GM12865 (cell line): ENCODE measurements at regions not wholly inside any gene's neighbourhood (a gene's known extent, or its start where the extent isn't known, plus 50 kb on each side); places are given as distances from the start of the nearest gene placed in this dataset.

Experiments used
- DNase-seq: peaks from one replicate; pipeline ENCODE4 v3.0.0; 2010; ENCODE audit warnings: low read depth
- H3K4me3 ChIP-seq: 2 replicates; pipeline ENCODE4 v1.5.1; 2011; ENCODE audit warnings: mild to moderate bottlenecking, low read depth, low read length, control low read depth
- TF ChIP-seq, protein P1 (sequence below): IDR thresholded peaks from 2 replicates; pipeline ENCODE4 v1.5.1; 2011; ENCODE audit warnings: low read length, control low read depth, low read depth, inconsistent platforms; ENCODE audit not compliant: insufficient read depth; ENCODE audit errors: missing control alignments

DNA sequence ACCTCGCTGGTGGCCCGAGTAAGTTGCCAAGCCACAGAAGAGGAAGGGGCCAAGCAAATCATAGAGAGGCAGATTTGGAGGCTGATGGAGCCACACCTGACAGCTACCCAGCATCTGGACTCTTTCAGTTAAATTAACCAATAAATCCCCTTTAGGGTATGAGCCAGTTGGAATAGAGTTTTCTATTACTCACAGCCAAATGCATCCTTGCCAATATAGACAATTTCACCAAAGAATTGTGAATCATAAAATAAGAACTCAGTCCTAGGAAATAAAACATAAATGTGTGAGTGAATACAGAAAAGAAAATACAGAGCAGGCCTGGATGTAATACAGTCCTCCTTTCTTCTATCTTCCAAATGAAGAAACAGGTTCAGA, 161.6 kb upstream of the ANKRD28 start:
- H3K4me3 ChIP-seq = no peak overlapping the region
- DNase-seq = no peak
- TF ChIP-seq, protein P1, sequence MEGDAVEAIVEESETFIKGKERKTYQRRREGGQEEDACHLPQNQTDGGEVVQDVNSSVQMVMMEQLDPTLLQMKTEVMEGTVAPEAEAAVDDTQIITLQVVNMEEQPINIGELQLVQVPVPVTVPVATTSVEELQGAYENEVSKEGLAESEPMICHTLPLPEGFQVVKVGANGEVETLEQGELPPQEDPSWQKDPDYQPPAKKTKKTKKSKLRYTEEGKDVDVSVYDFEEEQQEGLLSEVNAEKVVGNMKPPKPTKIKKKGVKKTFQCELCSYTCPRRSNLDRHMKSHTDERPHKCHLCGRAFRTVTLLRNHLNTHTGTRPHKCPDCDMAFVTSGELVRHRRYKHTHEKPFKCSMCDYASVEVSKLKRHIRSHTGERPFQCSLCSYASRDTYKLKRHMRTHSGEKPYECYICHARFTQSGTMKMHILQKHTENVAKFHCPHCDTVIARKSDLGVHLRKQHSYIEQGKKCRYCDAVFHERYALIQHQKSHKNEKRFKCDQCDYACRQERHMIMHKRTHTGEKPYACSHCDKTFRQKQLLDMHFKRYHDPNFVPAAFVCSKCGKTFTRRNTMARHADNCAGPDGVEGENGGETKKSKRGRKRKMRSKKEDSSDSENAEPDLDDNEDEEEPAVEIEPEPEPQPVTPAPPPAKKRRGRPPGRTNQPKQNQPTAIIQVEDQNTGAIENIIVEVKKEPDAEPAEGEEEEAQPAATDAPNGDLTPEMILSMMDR = no peak

DNA sequence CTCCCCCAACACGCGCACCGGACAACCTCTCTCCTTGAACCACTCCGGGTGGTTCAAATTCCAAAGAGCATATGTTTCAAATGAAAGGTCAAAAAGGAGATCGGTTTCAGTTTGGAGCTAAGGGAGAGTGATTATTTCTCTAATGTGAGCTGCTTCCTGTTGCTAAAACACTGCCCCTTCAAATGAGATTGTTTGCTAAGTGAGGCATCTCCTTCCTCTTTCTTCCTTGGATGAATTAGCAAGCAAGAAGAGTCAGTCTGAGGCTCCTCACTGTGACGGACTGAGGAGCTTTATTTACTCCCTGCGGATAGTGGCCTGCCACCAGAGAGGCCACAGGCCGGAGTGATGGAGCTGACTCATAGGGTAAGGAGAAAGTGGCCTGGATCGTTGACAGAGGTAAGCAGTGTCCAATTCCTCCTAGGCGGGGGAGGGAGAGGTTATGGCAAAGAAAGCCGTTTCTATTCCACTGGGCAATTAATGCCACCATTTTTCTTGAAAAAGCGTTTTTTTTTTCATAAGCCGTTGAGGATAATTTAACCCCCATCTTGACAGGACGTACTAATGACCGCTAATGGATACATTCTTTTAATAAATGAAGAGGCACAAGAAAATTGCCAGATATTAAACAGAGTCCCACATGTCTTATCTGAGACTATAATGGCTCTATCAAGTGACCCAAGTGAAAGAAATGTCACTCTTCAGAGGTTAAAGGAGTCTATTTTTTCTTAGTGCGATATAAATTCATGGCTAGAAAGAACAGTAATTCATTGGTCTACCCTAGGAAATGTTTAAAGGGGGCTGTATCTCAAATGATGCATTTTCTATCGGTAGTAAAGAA, 167.0 kb upstream of the ANKRD28 start:
- TF ChIP-seq, protein P1 = no peak
- no peak for DNase-seq
- no peak overlapping the region for H3K4me3 ChIP-seq

DNA sequence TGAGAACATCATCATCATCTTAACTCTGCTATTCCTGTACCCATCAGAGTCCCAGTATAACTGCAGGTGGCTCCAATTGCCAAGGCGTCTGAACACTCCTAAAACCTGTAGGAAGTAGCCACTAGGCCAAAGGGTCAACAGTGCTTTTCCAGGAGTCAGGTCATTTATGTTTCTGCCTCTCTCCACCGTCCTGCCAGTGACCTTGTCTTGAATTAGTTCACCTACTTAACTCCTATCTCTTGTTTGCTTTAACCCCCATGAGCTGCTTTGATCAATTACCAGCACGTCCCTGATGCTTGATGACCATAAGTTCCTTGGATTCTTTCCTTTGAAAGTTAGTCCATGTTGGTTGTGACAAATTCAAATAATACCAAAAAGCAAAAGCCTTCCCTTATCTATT, 169.8 kb upstream of the ANKRD28 start:
- TF ChIP-seq, protein P1 = no peak
- no peak for DNase-seq
- H3K4me3 ChIP-seq = no peak overlapping the region

DNA sequence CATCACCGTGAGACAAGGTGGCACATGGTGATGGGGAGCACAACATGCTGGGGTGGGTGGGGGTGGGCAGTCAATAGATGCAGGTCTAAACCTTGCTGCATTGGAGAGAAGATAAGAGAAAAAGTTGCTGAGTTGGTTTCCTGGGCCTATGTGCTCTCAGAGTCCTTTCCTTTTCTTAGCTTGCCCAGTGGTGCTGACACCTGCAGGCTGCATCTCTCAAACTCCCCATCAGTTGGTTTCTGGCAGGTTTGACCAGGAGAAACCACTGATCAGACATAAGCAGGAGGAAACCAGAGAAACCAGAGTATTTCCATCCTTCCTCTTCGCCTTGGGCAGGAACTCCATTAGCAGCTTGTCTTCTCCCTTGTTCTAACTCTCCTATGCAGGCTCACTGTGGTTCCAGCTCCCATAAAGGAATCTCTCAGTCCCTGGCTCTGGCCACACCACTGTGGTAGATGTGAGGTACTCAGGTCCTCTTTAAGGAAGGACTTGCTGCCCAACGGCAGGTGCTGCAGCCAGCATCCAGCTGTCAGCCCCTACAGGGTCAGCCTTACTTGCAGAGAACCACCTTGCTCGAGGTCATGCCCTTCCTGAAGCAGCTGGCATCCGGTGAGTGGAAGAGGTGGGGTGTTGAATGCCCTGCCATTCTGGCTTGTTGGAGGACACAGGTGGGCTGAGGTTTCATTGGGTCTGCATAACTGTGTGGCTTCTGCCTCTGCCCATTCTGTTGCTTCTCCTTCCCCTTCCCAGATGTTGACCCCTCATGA, 172.3 kb upstream of the ANKRD28 start:
- no peak overlapping the region for H3K4me3 ChIP-seq
- no peak for DNase-seq

DNA sequence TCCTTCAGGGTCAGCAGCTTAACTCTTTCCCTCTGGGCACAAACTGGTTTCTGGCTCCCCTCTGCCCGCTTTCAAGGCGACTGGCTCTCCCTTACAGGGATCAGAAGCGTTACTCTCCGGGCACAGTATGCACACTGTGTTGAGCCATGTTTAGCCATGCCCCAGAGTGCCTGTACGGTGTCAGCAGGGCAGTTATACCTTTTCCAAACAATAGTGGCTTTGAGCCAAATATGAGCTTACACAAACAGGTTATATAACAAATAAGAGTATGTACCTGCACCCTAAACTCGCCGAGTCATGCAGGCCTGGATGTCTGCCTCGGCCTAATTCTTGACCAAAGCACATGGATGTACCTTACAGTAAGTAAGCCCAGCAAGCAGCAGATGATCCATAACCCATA, 175.6 kb upstream of the ANKRD28 start:
- no peak overlapping the region for H3K4me3 ChIP-seq
- no peak for DNase-seq
- TF ChIP-seq, protein P1 = no peak

More for the DNA sequence above, 172.3 kb upstream of the ANKRD28 start:
- TF ChIP-seq, protein P1 = no peak

DNA sequence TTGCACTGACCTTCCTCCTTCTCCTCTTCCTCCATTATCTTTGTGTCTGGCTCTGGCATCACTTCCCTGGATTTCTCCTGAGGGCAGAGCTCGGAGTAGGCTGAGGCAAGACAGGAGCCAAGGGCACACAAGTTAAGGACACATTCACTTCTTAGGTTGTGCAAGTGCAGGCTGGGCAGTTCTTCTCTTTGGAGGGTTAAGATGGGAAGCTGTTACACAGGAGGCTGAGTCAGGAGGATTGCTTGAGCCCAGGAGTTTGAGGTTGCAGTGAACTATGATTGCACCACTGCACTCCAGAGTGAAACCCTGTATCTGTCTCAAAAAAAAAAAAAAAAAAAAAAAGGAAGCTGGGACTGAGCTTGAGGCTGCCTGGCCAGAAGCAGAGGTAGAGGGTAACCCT, 176.2 kb upstream of the ANKRD28 start:
- H3K4me3 ChIP-seq = no peak overlapping the region
- TF ChIP-seq, protein P1 = no peak
- no peak for DNase-seq
